Middle frontal gyrus (tissue), 1 donor: ENCODE measurements at regions not wholly inside any gene's neighbourhood (a gene's known extent, or its start where the extent isn't known, plus 50 kb on each side); places are given as distances from the start of the nearest gene placed in this dataset.
"Not testable (repeated sequence)": the region's sequence is repeated elsewhere in the genome, so short reads cannot be mapped to it uniquely, and the experiment has no call there.

Source experiments
- DNase-seq: peaks from one replicate; pipeline ENCODE4 v3.0.0-alpha.2; 2015; ENCODE audit warnings: low spot score; ENCODE audit errors: extremely low spot score

GRCh38 chr2:67169417-67170140 is 227.6 kb upstream of the ETAA1 start:
- no peak for DNase-seq

DNA sequence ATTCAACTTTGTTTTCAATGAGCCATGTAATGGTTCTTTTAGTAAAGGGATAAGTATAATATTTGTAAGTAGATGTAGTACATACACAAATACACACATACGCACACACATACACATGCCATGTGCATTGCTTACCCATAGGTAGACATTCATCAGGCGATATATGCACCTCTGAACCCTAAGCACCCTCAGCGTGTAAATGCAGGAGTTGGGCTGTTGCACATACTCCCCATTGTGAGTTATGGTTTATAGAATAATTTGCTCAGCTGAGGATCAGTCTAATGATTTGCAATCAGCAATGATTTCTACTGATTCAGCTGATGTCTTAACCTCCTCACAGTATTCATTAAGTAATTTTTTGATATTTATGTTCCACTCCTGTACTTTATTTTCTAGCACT is 217.6 kb upstream of the ETAA1 start:
- no peak for DNase-seq

- DNase-seq, result no peak
Observed at GRCh38 chr2:67180841-67181240, 216.3 kb upstream of the ETAA1 start.

- no peak for DNase-seq
Observed at GRCh38 chr2:67182884-67183283, 214.2 kb upstream of the ETAA1 start.

- no peak for DNase-seq
Observed at GRCh38 chr2:67186326-67186725, 210.8 kb upstream of the ETAA1 start.

- no peak for DNase-seq
Observed at GRCh38 chr2:67186871-67187270, 210.3 kb upstream of the ETAA1 start.

DNA sequence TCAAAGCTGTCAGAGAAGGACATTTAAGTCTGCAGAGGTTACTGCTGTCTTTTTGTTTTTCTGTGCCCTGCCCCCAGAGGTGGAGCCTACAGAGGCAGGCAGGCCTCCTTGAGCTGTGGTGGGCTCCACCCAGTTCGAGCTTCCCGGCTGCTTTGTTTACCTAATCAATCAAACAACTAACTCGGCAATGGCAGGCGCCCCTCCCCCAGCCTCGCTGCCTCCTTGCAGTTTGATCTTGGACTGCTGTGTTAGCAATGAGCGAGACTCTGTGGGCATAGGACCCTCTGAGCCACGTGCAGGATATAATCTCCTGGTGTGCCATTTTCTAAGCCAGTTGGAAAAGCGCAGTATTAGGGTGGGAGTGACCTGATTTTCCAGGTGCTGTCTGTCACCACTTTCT is 201.8 kb upstream of the ETAA1 start:
- DNase-seq, result not testable (repeated sequence)

DNA sequence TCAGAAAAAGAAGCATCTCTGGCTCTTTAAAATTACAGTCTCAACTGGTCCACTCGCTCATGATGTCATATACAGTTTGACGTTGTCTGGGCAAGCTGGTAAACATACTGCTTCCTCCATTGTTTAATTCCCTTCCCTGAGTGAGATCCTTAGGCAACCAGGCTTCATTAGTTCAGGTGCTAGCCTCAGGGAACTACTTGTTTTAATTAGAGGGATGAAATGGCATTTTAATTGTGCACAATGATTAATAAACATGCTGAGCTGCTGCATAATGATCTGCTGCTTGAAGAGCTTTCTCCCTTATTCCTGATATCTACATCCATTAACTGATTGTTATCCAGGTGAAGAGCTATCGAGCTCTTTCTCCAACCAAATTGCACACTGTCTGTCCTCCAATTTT is 195.6 kb upstream of the ETAA1 start:
- no peak for DNase-seq

GRCh38 chr2:67204349-67204748 is 192.8 kb upstream of the ETAA1 start:
- no peak for DNase-seq

- DNase-seq, result no peak
Observed at GRCh38 chr2:67208887-67209500, 188.1 kb upstream of the ETAA1 start.

- no peak for DNase-seq
Observed at GRCh38 chr2:67210430-67210829, 186.7 kb upstream of the ETAA1 start.

- DNase-seq, result no peak
Observed at GRCh38 chr2:67212203-67212602, 184.9 kb upstream of the ETAA1 start.

DNA sequence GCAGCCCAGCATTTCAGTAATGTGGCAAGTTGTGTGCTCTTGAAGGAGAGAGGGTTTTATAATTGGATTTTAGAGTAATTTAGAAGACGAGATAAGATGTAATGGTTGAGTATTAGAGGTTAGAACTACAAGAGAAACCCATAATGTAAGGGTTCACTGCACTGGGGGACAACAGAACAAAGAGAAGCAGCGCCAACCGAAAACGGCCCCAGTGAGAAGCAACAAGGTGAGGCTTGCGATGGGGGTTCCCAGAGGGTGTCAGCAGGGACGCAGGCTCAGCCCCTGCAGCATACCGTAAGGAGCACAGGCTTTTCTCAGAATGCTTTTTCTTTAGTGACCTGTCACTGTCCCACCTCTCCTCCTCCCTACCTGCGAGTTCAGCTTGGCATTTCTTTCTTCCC is 183.9 kb upstream of the ETAA1 start:
- no peak for DNase-seq

DNA sequence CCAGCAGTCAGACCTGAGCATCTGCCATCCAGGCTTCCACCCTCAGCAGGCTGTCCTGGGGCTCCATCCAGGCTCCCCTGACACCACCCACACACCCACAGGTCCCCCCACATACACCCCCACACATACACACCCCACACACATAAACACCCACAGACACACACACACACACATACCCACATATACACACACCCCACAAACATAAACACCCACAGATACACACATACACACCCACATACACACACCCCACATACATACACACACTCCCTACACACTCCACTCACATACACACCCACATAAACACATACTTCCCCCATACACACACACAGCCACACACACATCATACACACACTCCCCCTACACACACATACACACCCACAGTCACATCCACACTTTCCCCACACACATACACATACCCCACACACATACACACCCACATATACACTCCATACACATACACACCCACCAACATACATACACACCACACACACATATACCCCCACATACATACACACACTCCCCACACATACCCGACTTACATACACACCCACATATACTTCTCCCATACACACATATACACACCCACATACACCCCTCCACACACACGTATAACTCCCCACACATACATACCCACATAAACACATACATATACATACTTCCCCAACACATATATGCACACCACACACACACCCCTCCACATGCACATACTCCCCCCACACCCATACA is 183.3 kb upstream of the ETAA1 start:
- DNase-seq, result no peak

- DNase-seq, result no peak
Observed at GRCh38 chr2:67214585-67215185, 182.4 kb upstream of the ETAA1 start.

- no peak for DNase-seq
Observed at GRCh38 chr2:67215214-67216055, 181.7 kb upstream of the ETAA1 start.

DNA sequence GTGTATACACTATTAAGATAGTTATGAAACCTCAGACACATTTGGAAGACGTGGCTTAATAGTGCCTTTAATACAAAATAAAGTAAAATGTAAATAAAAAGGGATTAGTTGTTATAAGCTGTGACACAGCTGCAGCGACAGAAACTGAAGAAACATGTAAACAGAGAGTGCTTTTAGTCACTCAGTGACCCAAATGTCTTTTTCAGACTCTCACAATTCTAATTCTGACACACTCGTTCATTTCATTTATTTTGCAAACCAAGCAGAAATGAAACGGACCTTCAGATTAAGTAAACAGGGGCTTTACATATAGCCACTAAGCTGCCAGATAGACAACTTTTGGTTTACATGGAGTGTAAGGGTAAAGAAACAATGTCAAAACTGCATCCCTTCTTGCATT is 181.0 kb upstream of the ETAA1 start:
- DNase-seq, result no peak

GRCh38 chr2:67216881-67217280 is 180.3 kb upstream of the ETAA1 start:
- DNase-seq, result no peak

DNA sequence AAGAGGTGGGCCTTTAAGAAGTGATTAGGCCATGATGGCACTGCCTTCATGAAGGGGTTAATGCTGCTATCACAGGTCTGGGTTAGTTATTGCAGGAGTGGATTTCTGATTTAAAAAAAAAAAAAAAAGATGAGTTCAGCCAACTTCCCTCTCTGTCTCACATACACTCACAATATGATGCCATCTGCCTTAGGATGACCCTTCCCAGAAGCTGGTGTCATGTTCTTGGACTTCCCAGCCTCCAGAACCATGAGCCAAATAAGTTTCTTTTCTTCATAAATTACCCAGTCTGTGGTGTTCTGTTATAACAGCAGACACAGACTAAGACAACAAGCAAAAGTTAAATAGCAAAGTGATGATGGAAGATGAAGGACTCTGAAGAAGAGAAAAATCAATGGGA is 179.7 kb upstream of the ETAA1 start:
- no peak for DNase-seq

DNA sequence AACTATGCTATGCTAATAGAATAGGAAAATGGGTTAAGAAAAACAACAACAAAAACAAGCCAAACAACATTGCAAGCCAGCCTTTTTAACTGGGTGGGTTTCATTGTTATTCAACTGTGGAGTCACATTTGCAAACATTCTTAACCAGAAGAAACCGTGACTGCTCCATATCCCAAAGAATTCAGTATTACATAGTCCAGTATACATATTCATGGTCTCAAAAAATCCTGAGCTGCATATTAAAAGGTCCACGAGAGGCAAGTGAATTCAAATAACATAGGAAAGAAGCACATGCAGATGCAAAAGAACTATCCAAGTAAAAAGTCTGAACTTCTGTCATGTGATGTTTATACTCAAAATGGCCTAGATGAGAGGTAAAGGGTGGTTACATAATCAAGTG is 179.1 kb upstream of the ETAA1 start:
- DNase-seq, result no peak

- DNase-seq, result no peak
Observed at GRCh38 chr2:67219651-67220050, 177.5 kb upstream of the ETAA1 start.
